ENCODE measurements at regions not wholly inside any gene's neighbourhood (a gene's known extent, or its start where the extent isn't known, plus 50 kb on each side); places are given as distances from the start of the nearest gene placed in this dataset.

- peaks cover 2% of the 10 kb centered on the region for H3K27me3 ChIP-seq (ENCODE audit: insufficient read depth, poor library complexity, severe bottlenecking)
- TF ChIP-seq SPI1 (IDR thresholded peaks at IDR 0.05; ENCODE audit: borderline replicate concordance, low read depth) (no peak), POLR2AphosphoS5 (IDR thresholded peaks at IDR 0.05; ENCODE audit: low read depth) (no peak), REST (IDR thresholded peaks at IDR 0.05; ENCODE audit: insufficient replicate concordance, low read depth) (no peak), GABPA (IDR thresholded peaks at IDR 0.05; ENCODE audit: low read depth) (no peak), CTCF (IDR thresholded peaks at IDR 0.05; ENCODE audit: insufficient read depth, low read length) (no peak)
- no peak overlapping the region for H3K4me3 ChIP-seq (replicated peaks; ENCODE audit: insufficient read depth, low read length)
- DNase-seq (ENCODE audit: low read depth in 1 of 2, low spot score in 1 of 2), result no peak
- no peak overlapping the region for H3K27ac ChIP-seq (replicated peaks)
These were observed 433.9 kb downstream of the SIPA1L2 start for GRCh38 chr1:232196042-232196441.

- DNase-seq (ENCODE audit: low read depth in 1 of 2, low spot score in 1 of 2), result no peak
- H3K27me3 ChIP-seq (ENCODE audit: insufficient read depth, poor library complexity, severe bottlenecking), result peaks cover 2% of the 10 kb centered on the region
- H3K27ac ChIP-seq (replicated peaks), result no peak overlapping the region
- TF ChIP-seq SPI1 (IDR thresholded peaks at IDR 0.05; ENCODE audit: borderline replicate concordance, low read depth), result no peak
- no peak for TF ChIP-seq CTCF (IDR thresholded peaks at IDR 0.05; ENCODE audit: insufficient read depth, low read length)
- no peak for TF ChIP-seq GABPA (IDR thresholded peaks at IDR 0.05; ENCODE audit: low read depth)
- no peak for TF ChIP-seq REST (IDR thresholded peaks at IDR 0.05; ENCODE audit: insufficient replicate concordance, low read depth)
- no peak for TF ChIP-seq POLR2AphosphoS5 (IDR thresholded peaks at IDR 0.05; ENCODE audit: low read depth)
- no peak overlapping the region for H3K4me3 ChIP-seq (replicated peaks; ENCODE audit: insufficient read depth, low read length)
These were observed 435.5 kb downstream of the SIPA1L2 start for GRCh38 chr1:232194424-232194823.

GRCh38 chr1:232193451-232193783 is 436.5 kb downstream of the SIPA1L2 start:
- no peak for DNase-seq (ENCODE audit: low read depth in 1 of 2, low spot score in 1 of 2)

More at GRCh38 chr1:232193451-232193783, 436.5 kb downstream of the SIPA1L2 start:
- Histone ChIP-seq H3K4me3 (replicated peaks; ENCODE audit: insufficient read depth, low read length) (no peak overlapping the region), H3K27me3 (ENCODE audit: insufficient read depth, poor library complexity, severe bottlenecking) (peaks cover 5% of the 10 kb centered on the region), H3K27ac (replicated peaks) (no peak overlapping the region)
- TF ChIP-seq SPI1 (IDR thresholded peaks at IDR 0.05; ENCODE audit: borderline replicate concordance, low read depth), result no peak
- no peak for TF ChIP-seq GABPA (IDR thresholded peaks at IDR 0.05; ENCODE audit: low read depth)
- TF ChIP-seq REST (IDR thresholded peaks at IDR 0.05; ENCODE audit: insufficient replicate concordance, low read depth), result no peak
- no peak for TF ChIP-seq POLR2AphosphoS5 (IDR thresholded peaks at IDR 0.05; ENCODE audit: low read depth)
- TF ChIP-seq CTCF (IDR thresholded peaks at IDR 0.05; ENCODE audit: insufficient read depth, low read length), result no peak
